Endothelial cell of umbilical vein (primary cell): ENCODE measurements at regions not wholly inside any gene's neighbourhood (a gene's known extent, or its start where the extent isn't known, plus 50 kb on each side); places are given as distances from the start of the nearest gene placed in this dataset.

ENCODE experiments used
- BruUV-seq: library from RNA; stranded (reverse); fragments of 400-500 nt; replicated peaks from 2 replicates; lab custom pipeline; 2021; lab: Mats Ljungman, UMichigan
- CTCF ChIA-PET: fragments of 300-600, 350-600 bp; sonication (Branson Sonifier 250); formaldehyde crosslinking; loops from one replicate; lab custom pipeline; 2021; ENCODE audit warnings: antibody characterized with exemption, inconsistent platforms; lab: Charles Lee
- POLR2A ChIA-PET: fragments of 300-600, 350-600 bp; sonication (Branson Sonifier 250); formaldehyde crosslinking; loops from one replicate; lab custom pipeline; 2021; ENCODE audit warnings: antibody characterized with exemption, inconsistent platforms; lab: Charles Lee
- DNase-seq: peaks from one replicate; pipeline ENCODE4 v3.0.0-alpha.2; 2011; ENCODE audit warnings: low read depth, low spot score
- FAIRE-seq: peaks from 2 replicates; lab custom pipeline; 2011; peaks lifted over from hg19 to GRCh38; lab: Jason Lieb, UNC
- H2AFZ ChIP-seq: 2 replicates; pipeline ENCODE4 v1.6.0; 2012; ENCODE audit warnings: low read depth, low read length, control low read depth, inconsistent platforms
- H3K27ac ChIP-seq: 2 replicates; pipeline ENCODE4 v1.5.1; 2011; ENCODE audit warnings: low read depth, mild to moderate bottlenecking, control low read depth, low read length, moderate library complexity; ENCODE audit not compliant: insufficient read depth
- H3K27me3 ChIP-seq, 2 experiments: 2 replicates each; pipeline versions ENCODE4 v1.6.0 to v1.6.1; 2011; ENCODE audit warnings: low read length in 2 of 2, mixed read lengths in 1 of 2; ENCODE audit not compliant: control insufficient read depth in 2 of 2, insufficient read depth in 2 of 2
- H3K36me3 ChIP-seq, 2 experiments: 2 replicates in 1 of 2; 3 replicates in 1 of 2; pipeline ENCODE4 v1.5.1; 2011; ENCODE audit warnings: low read length in 2 of 2, mild to moderate bottlenecking in 1 of 2, moderate library complexity in 1 of 2; ENCODE audit not compliant: control insufficient read depth in 2 of 2, insufficient read depth in 2 of 2; ENCODE audit errors: extremely low read depth in 1 of 2
- H3K4me1 ChIP-seq: 3 replicates; pipeline ENCODE4 v1.5.1; 2011; ENCODE audit warnings: mild to moderate bottlenecking, low read length; ENCODE audit not compliant: control insufficient read depth, insufficient read depth; ENCODE audit errors: extremely low read depth
- H3K4me2 ChIP-seq: 2 replicates; pipeline ENCODE4 v1.6.1; 2011; ENCODE audit warnings: low read length, control low read depth, mixed read lengths; ENCODE audit not compliant: insufficient read depth
- H3K4me3 ChIP-seq, 3 experiments: fragments of 200-600 bp in 1 of 3; sonication (generic), shearing (Covaris generic) in 1 of 3; replicated peaks in 1 of 3; 2 replicates each; pipeline ENCODE4 v1.5.1; 2011 to 2016; ENCODE audit warnings: control low read depth in 3 of 3, low read length in 3 of 3, mild to moderate bottlenecking in 2 of 3, inconsistent platforms in 1 of 3, low read depth in 1 of 3, moderate library complexity in 1 of 3; ENCODE audit not compliant: insufficient read depth in 1 of 3
- H3K79me2 ChIP-seq: 2 replicates; pipeline ENCODE4 v1.6.0; 2012; ENCODE audit warnings: low read length, inconsistent platforms; ENCODE audit not compliant: control insufficient read depth, insufficient read depth
- H3K9ac ChIP-seq: replicated peaks from 2 replicates; pipeline ENCODE3; 2011; ENCODE audit warnings: low read length, control low read depth; ENCODE audit not compliant: insufficient read depth; ENCODE audit errors: extremely low read depth
- H3K9me1 ChIP-seq: replicated peaks from 3 replicates; pipeline ENCODE4 v1.6.0; 2011; ENCODE audit warnings: mild to moderate bottlenecking, low read length; ENCODE audit not compliant: control insufficient read depth, insufficient read depth; ENCODE audit errors: extremely low read depth
- H3K9me3 ChIP-seq: replicated peaks from 2 replicates; pipeline ENCODE4 v1.5.1; 2012; ENCODE audit warnings: low read length, inconsistent platforms; ENCODE audit not compliant: control insufficient read depth, insufficient read depth
- H4K20me1 ChIP-seq: replicated peaks from 2 replicates; pipeline ENCODE3; 2011; ENCODE audit warnings: mild to moderate bottlenecking, low read length; ENCODE audit not compliant: control insufficient read depth, insufficient read depth; ENCODE audit errors: extremely low read depth
- CTCF ChIP-seq, 2 donors: IDR thresholded peaks; 1 replicate in 1 of 2; 2 replicates in 1 of 2; pipeline ENCODE4 v1.5.1; 2011; ENCODE audit warnings: low read length in 2 of 2, mild to moderate bottlenecking in 2 of 2, moderate library complexity in 2 of 2, control low read depth in 1 of 2, inconsistent platforms in 1 of 2, low read depth in 1 of 2; ENCODE audit not compliant: insufficient read depth in 1 of 2; ENCODE audit errors: extremely low read depth in 1 of 2
- EZH2 ChIP-seq: IDR thresholded peaks from 2 replicates; pipeline ENCODE4 v1.6.1; 2012; ENCODE audit warnings: borderline replicate concordance, low read depth, mild to moderate bottlenecking, moderate library complexity, low read length, inconsistent platforms; ENCODE audit not compliant: severe bottlenecking
- FOS ChIP-seq: IDR thresholded peaks from 2 replicates; pipeline ENCODE4 v1.6.1; 2011; ENCODE audit warnings: mild to moderate bottlenecking, low read length, moderate library complexity, borderline replicate concordance; ENCODE audit not compliant: insufficient read depth
- GATA2 ChIP-seq: IDR thresholded peaks from 2 replicates; pipeline ENCODE4 v1.7.0; 2011; ENCODE audit warnings: low read depth, mild to moderate bottlenecking, moderate library complexity, mixed read lengths, low read length; ENCODE audit not compliant: insufficient read length, insufficient read depth
- JUN ChIP-seq: IDR thresholded peaks from 2 replicates; pipeline ENCODE4 v1.6.1; 2011; ENCODE audit warnings: borderline replicate concordance, low read depth; ENCODE audit not compliant: insufficient read length, insufficient read depth
- MYC ChIP-seq: IDR thresholded peaks from one replicate; pipeline ENCODE4 v1.6.1; 2011; ENCODE audit warnings: mild to moderate bottlenecking, low read depth, low read length
- POLR2A ChIP-seq: IDR thresholded peaks from 2 replicates; pipeline ENCODE4 v1.6.1; 2012; ENCODE audit warnings: low read depth, mild to moderate bottlenecking, control low read depth, low read length
- POLR2AphosphoS5 ChIP-seq: IDR thresholded peaks from 2 replicates; pipeline ENCODE4 v1.6.1; 2012; ENCODE audit warnings: low read depth, mild to moderate bottlenecking, control low read depth, low read length, moderate library complexity; ENCODE audit not compliant: insufficient read depth
- dilution Hi-C: fragments of 300-500 bp; cut with MboI; formaldehyde crosslinking; loops from one replicate; pipeline ENCODE4 v1.15.0; 2019; ENCODE audit warnings: low sequenced_read_pairs; ENCODE audit not compliant: extremely low pct_ligation_motif_present
- intact Hi-C: fragments of 100-400 bp; cut with micrococcal nuclease; formaldehyde crosslinking; loops from one replicate; pipeline ENCODE4 v1.10.0; 2022

- Histone ChIP-seq H3K9me1 (no peaks in the 10 kb centered on the region), H3K4me2 (no peak overlapping the region), H3K4me1 (no peaks in the 10 kb centered on the region), H3K27ac (no peak overlapping the region), H4K20me1 (no peaks in the 10 kb centered on the region), H2AFZ (no peak overlapping the region), H3K36me3 (no peaks in the 10 kb centered on the region), H3K9ac (no peak overlapping the region), H3K9me3 (no peaks in the 10 kb centered on the region), H3K79me2 (no peaks in the 10 kb centered on the region), H3K4me3 (no peak overlapping the region), H3K27me3 (no peaks in the 10 kb centered on the region)
- no peak for FAIRE-seq
- CTCF ChIA-PET, result no interaction called here
- dilution Hi-C loops, result no loop called here
- no peak for DNase-seq
- POLR2A ChIA-PET, result no interaction called here
- BruUV-seq, result no TSS peak
- intact Hi-C loops, result no loop called here
- no peak for TF ChIP-seq POLR2AphosphoS5
- no peak for TF ChIP-seq EZH2
- TF ChIP-seq FOS, result no peak
- TF ChIP-seq GATA2, result no peak
- no peak for TF ChIP-seq POLR2A
- no peak for TF ChIP-seq CTCF (IDR thresholded peaks at IDR 0.05; ENCODE audit: extremely low read depth in 1 of 2, insufficient read depth in 1 of 2, low read depth in 1 of 2, low read length in 2 of 2)
- no peak for TF ChIP-seq JUN
- TF ChIP-seq MYC, result no peak
Measured at GRCh38 chr2:238964544-238965067, 116.7 kb downstream of the TWIST2 start.
